ENCODE measurements at regions not wholly inside any gene's neighbourhood (a gene's known extent, or its start where the extent isn't known, plus 50 kb on each side); places are given as distances from the start of the nearest gene placed in this dataset.

DNA sequence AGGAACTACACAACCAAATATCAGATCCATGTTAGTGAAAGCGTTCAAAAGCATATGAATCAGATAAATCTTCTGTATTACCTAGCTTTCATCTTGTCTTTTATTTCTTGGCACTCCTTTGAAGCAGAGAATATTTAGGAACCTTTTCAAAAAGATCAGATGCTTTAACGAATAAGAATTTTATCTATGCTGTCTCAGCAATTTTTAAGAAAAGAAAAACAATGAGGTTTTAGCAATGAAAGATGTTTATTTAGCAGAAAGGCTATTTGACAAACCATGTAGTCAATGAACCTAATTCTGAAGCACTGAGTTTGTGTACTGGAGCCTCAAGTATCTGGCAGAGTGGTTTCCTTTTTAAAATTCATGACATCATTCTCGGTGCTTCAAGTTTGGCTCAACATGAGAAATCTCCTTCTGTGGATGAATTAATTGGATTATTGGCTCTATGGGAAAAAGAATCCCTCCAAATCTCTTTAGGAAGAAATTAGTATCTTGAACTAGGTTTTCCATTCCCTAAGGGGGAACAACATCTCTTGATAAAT is 534.7 kb downstream of the CAAP1 start:
- peaks cover 5% of the 10 kb centered on the region for H3K4me1 ChIP-seq (ENCODE audit: low read depth, poor library complexity, severe bottlenecking)
- H4K20me1 ChIP-seq (ENCODE audit: insufficient read depth): no peaks in the 10 kb centered on the region
- H3K4me3 ChIP-seq (IDR thresholded peaks at IDR 0.05; ENCODE audit: insufficient read depth, low read depth, low read length): no peak overlapping the region
- TF ChIP-seq, protein P1, sequence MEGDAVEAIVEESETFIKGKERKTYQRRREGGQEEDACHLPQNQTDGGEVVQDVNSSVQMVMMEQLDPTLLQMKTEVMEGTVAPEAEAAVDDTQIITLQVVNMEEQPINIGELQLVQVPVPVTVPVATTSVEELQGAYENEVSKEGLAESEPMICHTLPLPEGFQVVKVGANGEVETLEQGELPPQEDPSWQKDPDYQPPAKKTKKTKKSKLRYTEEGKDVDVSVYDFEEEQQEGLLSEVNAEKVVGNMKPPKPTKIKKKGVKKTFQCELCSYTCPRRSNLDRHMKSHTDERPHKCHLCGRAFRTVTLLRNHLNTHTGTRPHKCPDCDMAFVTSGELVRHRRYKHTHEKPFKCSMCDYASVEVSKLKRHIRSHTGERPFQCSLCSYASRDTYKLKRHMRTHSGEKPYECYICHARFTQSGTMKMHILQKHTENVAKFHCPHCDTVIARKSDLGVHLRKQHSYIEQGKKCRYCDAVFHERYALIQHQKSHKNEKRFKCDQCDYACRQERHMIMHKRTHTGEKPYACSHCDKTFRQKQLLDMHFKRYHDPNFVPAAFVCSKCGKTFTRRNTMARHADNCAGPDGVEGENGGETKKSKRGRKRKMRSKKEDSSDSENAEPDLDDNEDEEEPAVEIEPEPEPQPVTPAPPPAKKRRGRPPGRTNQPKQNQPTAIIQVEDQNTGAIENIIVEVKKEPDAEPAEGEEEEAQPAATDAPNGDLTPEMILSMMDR (conservative IDR thresholded peaks at IDR 0.05; ENCODE audit: low read depth, low read length): no peak
- no peaks in the 10 kb centered on the region for H3K79me2 ChIP-seq (ENCODE audit: insufficient read depth, low read depth)
- no peak overlapping the region for H3K4me2 ChIP-seq
- H3K9ac ChIP-seq: no peak overlapping the region
- no peaks in the 10 kb centered on the region for H3K27me3 ChIP-seq (ENCODE audit: insufficient read depth, low read depth)
- no peak overlapping the region for H3K27ac ChIP-seq
- no peaks in the 10 kb centered on the region for H3K36me3 ChIP-seq (ENCODE audit: insufficient read depth)
- H2AFZ ChIP-seq (ENCODE audit: low read depth): no peak overlapping the region

DNA sequence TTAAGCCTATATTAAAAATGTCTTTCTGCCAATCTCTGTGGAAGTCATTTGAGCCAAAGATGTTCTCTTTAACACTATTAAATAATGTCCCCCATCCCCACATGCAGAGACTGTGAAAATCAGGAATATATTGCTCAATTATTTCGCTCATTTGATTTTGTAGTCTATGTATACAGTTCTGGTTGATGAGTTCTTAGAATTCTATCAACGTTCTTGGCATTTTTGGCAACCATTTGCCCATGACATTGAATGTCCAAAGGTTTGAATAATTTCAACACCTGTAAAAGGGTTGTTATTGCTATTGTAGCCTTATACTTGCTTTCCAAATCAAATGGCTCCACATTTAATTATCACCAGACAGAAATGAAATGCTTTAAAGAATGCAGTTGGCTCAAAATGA is 536.1 kb downstream of the CAAP1 start:
- Histone ChIP-seq H3K4me2 (no peak overlapping the region), H3K4me1 (ENCODE audit: low read depth, poor library complexity, severe bottlenecking) (peaks cover 5% of the 10 kb centered on the region), H3K79me2 (ENCODE audit: insufficient read depth, low read depth) (no peaks in the 10 kb centered on the region), H3K27ac (no peak overlapping the region), H4K20me1 (ENCODE audit: insufficient read depth) (no peaks in the 10 kb centered on the region), H3K36me3 (ENCODE audit: insufficient read depth) (no peaks in the 10 kb centered on the region), H3K27me3 (ENCODE audit: insufficient read depth, low read depth) (no peaks in the 10 kb centered on the region), H3K4me3 (IDR thresholded peaks at IDR 0.05; ENCODE audit: insufficient read depth, low read depth, low read length) (no peak overlapping the region), H3K9ac (no peak overlapping the region), H2AFZ (ENCODE audit: low read depth) (no peak overlapping the region)
- TF ChIP-seq, protein P1 (conservative IDR thresholded peaks at IDR 0.05; ENCODE audit: low read depth, low read length): no peak

DNA sequence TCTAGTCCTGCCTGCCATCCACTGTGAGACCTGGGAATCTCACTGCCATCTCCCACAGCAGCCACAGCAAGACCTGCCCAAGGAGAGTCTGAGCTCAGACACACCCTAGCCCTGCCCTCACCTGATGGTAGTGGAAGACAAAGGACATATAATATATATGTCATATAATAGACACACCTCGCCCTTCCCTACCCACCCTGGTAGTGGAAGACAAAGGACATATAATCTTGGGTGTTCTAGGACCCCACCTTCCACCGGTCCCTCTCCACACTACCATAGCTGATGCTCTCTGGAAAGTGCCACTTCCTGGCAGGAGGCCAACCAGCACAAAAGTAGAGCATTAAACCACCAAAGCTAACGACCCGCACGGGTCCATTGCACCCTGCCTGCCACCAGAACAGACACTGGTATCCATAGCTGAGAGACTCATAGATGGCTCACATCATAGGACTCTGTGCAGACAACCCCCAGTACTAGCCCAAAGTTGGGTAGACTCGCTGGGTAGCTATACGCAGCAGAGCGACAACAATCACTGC is 545.6 kb downstream of the CAAP1 start:
- Histone ChIP-seq H3K9ac (no peak overlapping the region), H3K4me3 (IDR thresholded peaks at IDR 0.05; ENCODE audit: insufficient read depth, low read depth, low read length) (no peak overlapping the region), H3K4me1 (ENCODE audit: low read depth, poor library complexity, severe bottlenecking) (no peaks in the 10 kb centered on the region), H2AFZ (ENCODE audit: low read depth) (no peak overlapping the region), H3K79me2 (ENCODE audit: insufficient read depth, low read depth) (no peaks in the 10 kb centered on the region), H3K36me3 (ENCODE audit: insufficient read depth) (no peaks in the 10 kb centered on the region), H3K4me2 (no peak overlapping the region), H3K27ac (no peak overlapping the region), H3K27me3 (ENCODE audit: insufficient read depth, low read depth) (no peaks in the 10 kb centered on the region), H4K20me1 (ENCODE audit: insufficient read depth) (no peaks in the 10 kb centered on the region)
- TF ChIP-seq, protein P1 (conservative IDR thresholded peaks at IDR 0.05; ENCODE audit: low read depth, low read length): no peak

DNA sequence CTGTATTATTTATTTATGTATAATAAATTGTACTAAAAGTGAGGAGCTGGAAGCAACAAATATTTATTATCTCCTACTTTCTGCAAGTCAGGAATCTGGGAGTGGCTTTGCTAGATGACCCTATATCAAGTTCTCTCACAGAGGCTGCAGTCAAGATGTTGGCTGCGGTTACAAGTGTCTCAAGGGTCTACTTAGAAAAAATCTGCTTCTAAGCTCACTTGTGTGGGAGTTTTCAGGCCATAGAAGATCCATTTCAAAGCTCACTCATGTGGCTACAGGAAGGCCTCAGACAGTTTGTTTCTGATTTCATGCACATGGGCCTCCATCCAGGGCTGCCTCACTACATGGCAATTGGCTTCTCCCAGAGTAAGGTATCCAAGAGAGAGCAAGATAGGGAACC is 551.1 kb downstream of the CAAP1 start:
- TF ChIP-seq, protein P1 (conservative IDR thresholded peaks at IDR 0.05; ENCODE audit: low read depth, low read length): no peak
- H3K27me3 ChIP-seq (ENCODE audit: insufficient read depth, low read depth): no peaks in the 10 kb centered on the region
- H3K9ac ChIP-seq: no peak overlapping the region

More for the DNA sequence above, 551.1 kb downstream of the CAAP1 start:
- H4K20me1 ChIP-seq (ENCODE audit: insufficient read depth): no peaks in the 10 kb centered on the region
- no peaks in the 10 kb centered on the region for H3K36me3 ChIP-seq (ENCODE audit: insufficient read depth)
- H3K79me2 ChIP-seq (ENCODE audit: insufficient read depth, low read depth): no peaks in the 10 kb centered on the region
- H3K4me1 ChIP-seq (ENCODE audit: low read depth, poor library complexity, severe bottlenecking): no peaks in the 10 kb centered on the region
- no peak overlapping the region for H3K4me3 ChIP-seq (IDR thresholded peaks at IDR 0.05; ENCODE audit: insufficient read depth, low read depth, low read length)
- H2AFZ ChIP-seq (ENCODE audit: low read depth): no peak overlapping the region
- no peak overlapping the region for H3K4me2 ChIP-seq
- no peak overlapping the region for H3K27ac ChIP-seq

Measured in KMS-11 (cell line).